HepG2 (cell line): ENCODE measurements at regions not wholly inside any gene's neighbourhood (a gene's known extent, or its start where the extent isn't known, plus 50 kb on each side); places are given as distances from the start of the nearest gene placed in this dataset.

Source experiments
- ATAC-seq: fragments of 200-7000 bp; cut with Tn5 transposase; 3 replicates; pipeline ENCODE4 v1.9.1; 2020; ENCODE audit warnings: mild to moderate bottlenecking, moderate library complexity
- BruUV-seq: library from RNA; stranded (reverse); fragments of 400-500 nt; replicated peaks from 2 replicates; lab custom pipeline; 2021; lab: Mats Ljungman, UMichigan
- CTCF ChIA-PET: fragments of 300-600 bp; formaldehyde crosslinking; extraction: SDS; loops from one replicate; lab custom pipeline; 2021; ENCODE audit warnings: low total read pairs, inconsistent platforms, low intra/inter-chr PET ratio; lab: Yijun Ruan, JAX
- POLR2A ChIA-PET: fragments of 350-600 bp; sonication (Branson Sonifier 250); formaldehyde crosslinking; loops from one replicate; lab custom pipeline; 2020; ENCODE audit warnings: antibody characterized with exemption, inconsistent platforms; lab: Yijun Ruan, JAX
- DNase-seq: peaks from one replicate; pipeline ENCODE4 v3.0.0-alpha.2; 2015; ENCODE audit warnings: low spot score
- FAIRE-seq: peaks from 3 replicates; lab custom pipeline; 2011; peaks lifted over from hg19 to GRCh38; lab: Jason Lieb, UNC
- H2AFZ ChIP-seq: one replicate; pipeline ENCODE4 v1.6.1; 2011; ENCODE audit warnings: low read length, inconsistent platforms
- H3K27ac ChIP-seq: fragments of 300-600 bp; 3 replicates; pipeline ENCODE4 v1.8.0; 2011; ENCODE audit warnings: mixed run types, mild to moderate bottlenecking, mixed read lengths, low read length, inconsistent platforms; ENCODE audit not compliant: insufficient read depth; ENCODE audit errors: extremely low read length
- H3K27me3 ChIP-seq, 2 experiments: fragments of 200-600 bp in 1 of 2; 2 replicates in 1 of 2; 3 replicates in 1 of 2; pipeline versions ENCODE4 v1.6.0 to v1.8.0; 2011; ENCODE audit warnings: low read length in 2 of 2, mild to moderate bottlenecking in 2 of 2, moderate library complexity in 2 of 2, inconsistent platforms in 1 of 2; ENCODE audit not compliant: insufficient read depth in 2 of 2, control insufficient read depth in 1 of 2
- H3K36me3 ChIP-seq, 2 experiments: fragments of 200-600 bp in 1 of 2; replicated peaks in 1 of 2; 2 replicates in 1 of 2; 3 replicates in 1 of 2; pipeline versions ENCODE4 v1.5.1 to v1.8.0; 2011; ENCODE audit warnings: low read length in 2 of 2, inconsistent platforms in 1 of 2; ENCODE audit not compliant: insufficient read depth in 2 of 2, control insufficient read depth in 1 of 2
- H3K4me1 ChIP-seq: 2 replicates; pipeline ENCODE4 v1.5.1; 2012; ENCODE audit warnings: low read length, inconsistent platforms; ENCODE audit not compliant: insufficient read depth
- H3K4me2 ChIP-seq: 2 replicates; pipeline ENCODE4 v1.6.0; 2011; ENCODE audit warnings: low read depth, low read length, inconsistent platforms
- H3K4me3 ChIP-seq, 3 experiments: fragments of 200-600 bp in 1 of 3; sonication (generic), shearing (Covaris generic) in 1 of 3; replicated peaks in 1 of 3; 2 replicates each; pipeline ENCODE4 v1.5.1; 2011 to 2016; ENCODE audit warnings: low read length in 3 of 3, inconsistent platforms in 2 of 3, low read depth in 2 of 3, mild to moderate bottlenecking in 2 of 3, control low read depth in 1 of 3, mixed read lengths in 1 of 3; ENCODE audit not compliant: insufficient read depth in 1 of 3
- H3K79me2 ChIP-seq: one replicate; pipeline ENCODE4 v1.6.1; 2011; ENCODE audit warnings: low read length, inconsistent platforms; ENCODE audit not compliant: insufficient read depth
- H3K9ac ChIP-seq: 2 replicates; pipeline ENCODE4 v1.6.0; 2011; ENCODE audit warnings: mild to moderate bottlenecking, low read depth, low read length, inconsistent platforms; ENCODE audit not compliant: insufficient read depth
- H3K9me3 ChIP-seq: 2 replicates; pipeline ENCODE4 v1.5.1; 2012; ENCODE audit warnings: mild to moderate bottlenecking, low read length
- H4K20me1 ChIP-seq: 2 replicates; pipeline ENCODE4 v1.6.0; 2011; ENCODE audit warnings: inconsistent platforms, mild to moderate bottlenecking, low read length, moderate library complexity; ENCODE audit not compliant: insufficient read depth
- AGO1 ChIP-seq: fragments of 200-400 bp; formaldehyde crosslinking; IDR thresholded peaks from 2 replicates; pipeline ENCODE4 v1.6.1; 2017; ENCODE audit warnings: mild to moderate bottlenecking, low read depth, low read length, moderate library complexity; ENCODE audit not compliant: poor library complexity, severe bottlenecking
- AGO2 ChIP-seq: fragments of 200-400 bp; formaldehyde crosslinking; optimal IDR thresholded peaks from 2 replicates; pipeline ENCODE3; 2017; ENCODE audit warnings: mild to moderate bottlenecking, low read depth, low read length, moderate library complexity
- DMAP1 ChIP-seq: IDR thresholded peaks from 2 replicates; pipeline ENCODE4 v1.6.1; 2016
- HBP1 ChIP-seq: IDR thresholded peaks from 2 replicates; pipeline ENCODE4 v1.6.1; 2016; ENCODE audit warnings: low read depth, control low read depth
- MBD4 ChIP-seq: IDR thresholded peaks from 2 replicates; pipeline ENCODE4 v1.6.1; 2012; ENCODE audit warnings: low read length, inconsistent platforms, borderline replicate concordance
- NRL ChIP-seq: sonication (generic); formaldehyde crosslinking; IDR thresholded peaks from 2 replicates; pipeline ENCODE4 v1.5.0; 2020; ENCODE audit warnings: missing genetic modification reagents, mild to moderate bottlenecking, moderate library complexity, borderline replicate concordance
- RCOR2 ChIP-seq: IDR thresholded peaks from 2 replicates; pipeline ENCODE4 v1.6.1; 2016; ENCODE audit warnings: missing biosample characterization, missing genetic modification reagents
- REXO4 ChIP-seq: sonication (generic); formaldehyde crosslinking; IDR thresholded peaks from 2 replicates; pipeline ENCODE4 v1.8.0; 2022; ENCODE audit warnings: missing genetic modification reagents, mild to moderate bottlenecking, borderline replicate concordance
- RNF2 ChIP-seq: fragments of 450-650 bp; conservative IDR thresholded peaks from 2 replicates; pipeline ENCODE4 v1.6.1; 2016; ENCODE audit warnings: low read depth
- SIX4 ChIP-seq: sonication (generic); formaldehyde crosslinking; IDR thresholded peaks from 2 replicates; pipeline ENCODE4 v1.4.0; 2020; ENCODE audit warnings: missing genetic modification reagents
- STAG1 ChIP-seq: sonication (generic); formaldehyde crosslinking; IDR thresholded peaks from 2 replicates; pipeline ENCODE4 v1.4.0; 2020; ENCODE audit warnings: missing genetic modification reagents
- U2AF2 ChIP-seq: fragments of 200-400 bp; formaldehyde crosslinking; IDR thresholded peaks from 2 replicates; pipeline ENCODE4 v1.6.1; 2017; ENCODE audit warnings: low read depth, mild to moderate bottlenecking, low read length
- ZIK1 ChIP-seq: sonication (generic); formaldehyde crosslinking; IDR thresholded peaks from 2 replicates; pipeline ENCODE4 v1.5.0; 2020; ENCODE audit warnings: mild to moderate bottlenecking, low read depth, missing genetic modification reagents, borderline replicate concordance
- ZNF235 ChIP-seq: sonication (generic); formaldehyde crosslinking; IDR thresholded peaks from 2 replicates; pipeline ENCODE4 v1.8.1; 2023; ENCODE audit warnings: mild to moderate bottlenecking, missing genetic modification reagents, borderline replicate concordance
- ZNF678 ChIP-seq: sonication (generic); formaldehyde crosslinking; IDR thresholded peaks from 2 replicates; pipeline ENCODE4 v1.4.0; 2020; ENCODE audit warnings: mild to moderate bottlenecking, missing genetic modification reagents
- ZNF773 ChIP-seq: sonication (generic); formaldehyde crosslinking; IDR thresholded peaks from 2 replicates; pipeline ENCODE4 v1.4.0; 2020; ENCODE audit warnings: missing genetic modification reagents, borderline replicate concordance
- ZSCAN9 ChIP-seq: IDR thresholded peaks from 2 replicates; pipeline ENCODE4 v1.6.1; 2016; ENCODE audit warnings: borderline replicate concordance
- WGBS: methylation state at CpG from one replicate; pipeline ENCODE4 v1.1.6; 2017; ENCODE audit warnings: low lambda C conversion rate; 5-methylcytosine and 5-hydroxymethylcytosine counted together
- in situ Hi-C: cut with HindIII; loops from 2 replicates; pipeline ENCODE4 v1.10.0; 2017; ENCODE audit warnings: low pct_unique_long_range_greater_than_20kb; ENCODE audit not compliant: extremely low pct_ligation_motif_present
- intact Hi-C: fragments of 100-400 bp; cut with micrococcal nuclease; formaldehyde crosslinking; loops from one replicate; pipeline ENCODE4 v1.10.0; 2022; ENCODE audit not compliant: unreplicated experiment
- TF ChIP-seq, protein P1 (sequence below): sonication (generic); formaldehyde crosslinking; conservative IDR thresholded peaks from 2 replicates; pipeline ENCODE4 v1.8.1; 2023; ENCODE audit warnings: missing genetic modification reagents

DNA sequence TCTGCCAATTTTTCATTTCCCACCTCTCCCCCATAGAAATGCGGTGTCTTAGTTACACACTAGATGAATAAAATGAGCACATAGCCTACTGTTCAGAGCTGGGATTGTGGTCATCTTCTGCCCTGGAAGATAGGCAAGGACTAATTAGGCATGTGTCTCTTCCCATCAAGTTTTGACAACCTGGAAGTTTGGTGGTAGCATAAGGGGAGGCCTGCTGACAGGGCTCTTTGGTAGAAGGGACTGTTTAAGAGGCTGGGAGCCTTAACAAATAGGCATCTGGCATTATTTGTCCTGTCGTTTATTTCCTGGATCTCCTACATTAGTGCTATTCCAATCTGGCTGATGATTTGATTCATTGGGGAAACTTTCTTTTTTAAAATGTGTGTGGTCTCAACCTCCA is 512.3 kb downstream of the ZNF385D start:
- ChIA-PET CTCF (no interaction called here), POLR2A (no interaction called here)
- Histone ChIP-seq H3K4me2 (no peak overlapping the region), H2AFZ (no peak overlapping the region), H4K20me1 (no peaks in the 10 kb centered on the region)
- 25% methylated on average over 2 of the region's 2 CpGs for WGBS
- in situ Hi-C loops, result no loop called here
- TF ChIP-seq AGO2, result no peak
- no peak for TF ChIP-seq ZIK1
- no peak for TF ChIP-seq DMAP1 (CRISPR knock-in tag)
- TF ChIP-seq REXO4 (CRISPR knock-in tag), result no peak
- no peak for TF ChIP-seq RCOR2 (CRISPR knock-in tag)
- TF ChIP-seq ZNF678 (CRISPR knock-in tag), result no peak
- no peak for TF ChIP-seq RNF2
- TF ChIP-seq AGO1, result no peak
- TF ChIP-seq, protein P1, sequence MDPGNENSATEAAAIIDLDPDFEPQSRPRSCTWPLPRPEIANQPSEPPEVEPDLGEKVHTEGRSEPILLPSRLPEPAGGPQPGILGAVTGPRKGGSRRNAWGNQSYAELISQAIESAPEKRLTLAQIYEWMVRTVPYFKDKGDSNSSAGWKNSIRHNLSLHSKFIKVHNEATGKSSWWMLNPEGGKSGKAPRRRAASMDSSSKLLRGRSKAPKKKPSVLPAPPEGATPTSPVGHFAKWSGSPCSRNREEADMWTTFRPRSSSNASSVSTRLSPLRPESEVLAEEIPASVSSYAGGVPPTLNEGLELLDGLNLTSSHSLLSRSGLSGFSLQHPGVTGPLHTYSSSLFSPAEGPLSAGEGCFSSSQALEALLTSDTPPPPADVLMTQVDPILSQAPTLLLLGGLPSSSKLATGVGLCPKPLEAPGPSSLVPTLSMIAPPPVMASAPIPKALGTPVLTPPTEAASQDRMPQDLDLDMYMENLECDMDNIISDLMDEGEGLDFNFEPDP (CRISPR knock-in tag), result no peak
- TF ChIP-seq, all 625 proteins: peak for 0
- Histone ChIP-seq H3K79me2 (no peaks in the 10 kb centered on the region), H3K36me3 (no peaks in the 10 kb centered on the region), H3K9me3 (peaks cover 82% of the 10 kb centered on the region), H3K4me1 (no peaks in the 10 kb centered on the region), H3K4me3 (no peak overlapping the region), H3K27me3 (no peaks in the 10 kb centered on the region), H3K9ac (no peak overlapping the region), H3K27ac (no peak overlapping the region)
- intact Hi-C loops, result no loop called here
- ATAC-seq (no peak), DNase-seq (no peak), FAIRE-seq (no peak)
- no TSS peak for BruUV-seq

DNA sequence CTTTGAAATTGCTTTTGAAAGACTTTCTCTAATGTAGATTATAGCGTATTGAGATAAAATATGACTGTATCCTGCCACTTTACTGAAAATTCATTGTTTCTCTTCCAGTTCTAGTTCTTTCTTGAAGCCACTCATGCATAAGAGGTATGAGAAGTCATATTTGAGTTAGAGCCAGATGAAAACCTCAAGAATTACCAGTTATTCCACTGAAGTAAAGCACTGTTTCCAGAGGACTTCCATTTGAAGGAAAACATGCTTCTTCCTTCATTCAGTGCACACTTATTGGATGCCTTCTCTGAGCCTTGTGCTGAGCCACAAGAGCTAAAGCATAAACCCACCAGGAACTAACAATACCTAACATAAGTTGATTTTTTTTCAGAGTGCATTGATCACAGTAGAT is 513.4 kb downstream of the ZNF385D start:
- H3K79me2 ChIP-seq, result no peaks in the 10 kb centered on the region
- no peak for DNase-seq
- WGBS, result 8% methylated on average over 1 of the region's 1 CpG
- intact Hi-C loops (no loop called here), in situ Hi-C loops (no loop called here)
- ChIA-PET CTCF (no interaction called here), POLR2A (no interaction called here)
- no peaks in the 10 kb centered on the region for H3K27me3 ChIP-seq
- no peak overlapping the region for H3K9ac ChIP-seq
- no peak overlapping the region for H3K4me2 ChIP-seq
- ATAC-seq, result no peak
- no peak overlapping the region for H3K4me3 ChIP-seq
- H3K4me1 ChIP-seq, result no peaks in the 10 kb centered on the region
- TF ChIP-seq ZSCAN9 (CRISPR knock-in tag), result no peak
- no peak for TF ChIP-seq NRL (CRISPR knock-in tag)
- no peak for TF ChIP-seq STAG1 (CRISPR knock-in tag)
- no peak for TF ChIP-seq U2AF2
- no peak for TF ChIP-seq ZNF773 (CRISPR knock-in tag)
- TF ChIP-seq SIX4 (CRISPR knock-in tag), result no peak
- TF ChIP-seq ZNF235 (CRISPR knock-in tag), result no peak
- TF ChIP-seq HBP1 (CRISPR knock-in tag), result no peak
- TF ChIP-seq MBD4, result no peak
- H3K27ac ChIP-seq, result no peak overlapping the region
- H2AFZ ChIP-seq, result no peak overlapping the region
- H4K20me1 ChIP-seq, result no peaks in the 10 kb centered on the region
- peaks cover 85% of the 10 kb centered on the region for H3K9me3 ChIP-seq
- no peak for FAIRE-seq
- no peaks in the 10 kb centered on the region for H3K36me3 ChIP-seq
- no TSS peak for BruUV-seq
